ENCODE measurements at regions not wholly inside any gene's neighbourhood (a gene's known extent, or its start where the extent isn't known, plus 50 kb on each side); places are given as distances from the start of the nearest gene placed in this dataset.
A peak's percentile ranks its signal among the peaks of the same experiment; 100 is the strongest.

- Mint-ChIP-seq H3K4me1 (no peaks in the 10 kb centered on the region), H3K27me3 (peaks cover 9% of the 10 kb centered on the region), H3K4me3 (no peak overlapping the region), H3K9me3 (no peaks in the 10 kb centered on the region), H3K27ac (ENCODE audit: low read depth) (no peak overlapping the region), H3K36me3 (ENCODE audit: insufficient read depth) (no peaks in the 10 kb centered on the region)
- no peak for DNase-seq (ENCODE audit: low spot score in 2 of 2)
- no peak for ATAC-seq (replicated peaks; ENCODE audit: extremely low read depth, poor library complexity, severe bottlenecking)
These were observed 436.7 kb downstream of the DAD1 start for GRCh38 chr14:22152161-22152870.

DNA sequence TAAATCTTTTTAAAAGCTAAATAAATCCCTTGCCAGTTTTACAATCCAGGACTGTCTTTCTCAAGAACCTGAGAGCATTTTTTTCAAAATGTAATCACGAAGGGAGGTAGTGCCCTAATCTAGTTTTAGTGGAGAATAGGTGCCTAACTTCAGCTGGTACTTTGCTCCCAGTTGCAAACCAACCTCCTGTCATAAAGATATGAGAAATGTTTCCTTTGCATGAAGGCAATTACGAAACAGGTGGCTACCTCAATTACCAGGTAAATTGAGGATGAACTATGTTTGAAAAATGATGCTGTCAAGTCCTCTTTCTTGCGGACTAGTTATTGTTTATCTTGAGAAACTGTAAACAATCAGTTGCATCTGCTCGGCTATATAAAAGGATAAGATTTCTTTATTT lies 437.9 kb downstream of the DAD1 start:
- no peak overlapping the region for H3K4me3 Mint-ChIP-seq
- no peak overlapping the region for H3K27ac Mint-ChIP-seq (ENCODE audit: low read depth)
- no peaks in the 10 kb centered on the region for H3K9me3 Mint-ChIP-seq
- H3K27me3 Mint-ChIP-seq = peaks cover 9% of the 10 kb centered on the region
- no peak for ATAC-seq (replicated peaks; ENCODE audit: extremely low read depth, poor library complexity, severe bottlenecking)
- no peaks in the 10 kb centered on the region for H3K36me3 Mint-ChIP-seq (ENCODE audit: insufficient read depth)
- no peaks in the 10 kb centered on the region for H3K4me1 Mint-ChIP-seq
- no peak for DNase-seq (ENCODE audit: low spot score in 2 of 2)

DNA sequence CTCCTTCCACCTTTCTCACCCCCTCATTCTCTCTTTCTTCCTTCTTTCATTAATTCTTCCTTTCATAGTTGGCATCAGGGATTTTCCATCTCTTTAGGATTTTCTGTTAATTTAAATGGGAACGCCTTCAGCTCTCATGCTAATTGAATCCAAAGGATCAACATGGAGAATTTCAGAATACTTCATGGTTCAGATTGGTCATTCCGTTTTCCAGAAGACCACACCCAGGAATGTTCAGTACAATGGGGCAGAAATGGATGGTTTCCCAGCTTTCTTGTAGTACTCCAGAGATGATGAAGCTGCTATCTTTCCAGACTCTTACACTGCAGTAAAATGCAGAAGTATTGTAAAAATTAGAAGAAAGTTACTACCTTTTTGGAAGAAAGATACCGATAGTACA lies 440.0 kb downstream of the DAD1 start:
- ATAC-seq (replicated peaks; ENCODE audit: extremely low read depth, poor library complexity, severe bottlenecking) (no peak), DNase-seq (ENCODE audit: low spot score in 2 of 2) (no peak)
- H3K27ac Mint-ChIP-seq (ENCODE audit: low read depth) = no peak overlapping the region
- no peaks in the 10 kb centered on the region for H3K36me3 Mint-ChIP-seq (ENCODE audit: insufficient read depth)
- peaks cover 9% of the 10 kb centered on the region for H3K27me3 Mint-ChIP-seq
- no peaks in the 10 kb centered on the region for H3K9me3 Mint-ChIP-seq
- no peak overlapping the region for H3K4me3 Mint-ChIP-seq
- no peaks in the 10 kb centered on the region for H3K4me1 Mint-ChIP-seq

GRCh38 chr14:22147716-22148115 lies 441.3 kb downstream of the DAD1 start:
- H3K9me3 Mint-ChIP-seq = no peaks in the 10 kb centered on the region
- no peak overlapping the region for H3K27ac Mint-ChIP-seq (ENCODE audit: low read depth)
- no peak for DNase-seq (ENCODE audit: low spot score in 2 of 2)
- no peaks in the 10 kb centered on the region for H3K36me3 Mint-ChIP-seq (ENCODE audit: insufficient read depth)
- H3K4me3 Mint-ChIP-seq = peak overlapping the region; percentile 36
- H3K4me1 Mint-ChIP-seq = no peaks in the 10 kb centered on the region
- H3K27me3 Mint-ChIP-seq = peaks cover 7% of the 10 kb centered on the region
- ATAC-seq (replicated peaks; ENCODE audit: extremely low read depth, poor library complexity, severe bottlenecking) = no peak

DNA sequence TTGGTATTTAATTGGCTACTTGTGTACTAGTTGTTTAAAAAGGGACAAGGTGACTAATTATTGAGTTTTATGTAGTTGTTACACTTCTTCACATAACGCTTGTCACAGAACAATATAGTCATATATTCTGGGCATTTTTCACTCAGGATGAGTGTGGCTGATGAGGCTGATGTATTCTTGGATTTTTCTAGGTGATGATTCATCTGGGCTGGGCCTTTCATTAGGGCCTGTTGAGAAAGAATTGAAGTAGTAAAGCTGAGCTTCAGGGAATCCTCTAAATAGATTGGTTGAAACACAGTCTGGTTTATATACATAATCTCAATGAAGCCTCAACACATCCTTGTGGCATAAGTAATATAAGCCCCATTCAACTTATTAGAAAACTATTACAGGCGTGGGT lies 445.7 kb downstream of the DAD1 start:
- Mint-ChIP-seq H3K9me3 (no peaks in the 10 kb centered on the region), H3K36me3 (ENCODE audit: insufficient read depth) (no peaks in the 10 kb centered on the region), H3K4me1 (no peaks in the 10 kb centered on the region), H3K27ac (ENCODE audit: low read depth) (no peak overlapping the region), H3K4me3 (no peak overlapping the region), H3K27me3 (no peaks in the 10 kb centered on the region)
- ATAC-seq (replicated peaks; ENCODE audit: extremely low read depth, poor library complexity, severe bottlenecking) (no peak), DNase-seq (ENCODE audit: low spot score in 2 of 2) (no peak)

- H3K27me3 Mint-ChIP-seq = no peaks in the 10 kb centered on the region
- no peaks in the 10 kb centered on the region for H3K4me1 Mint-ChIP-seq
- no peaks in the 10 kb centered on the region for H3K9me3 Mint-ChIP-seq
- DNase-seq (ENCODE audit: low spot score in 2 of 2) = no peak
- no peaks in the 10 kb centered on the region for H3K36me3 Mint-ChIP-seq (ENCODE audit: insufficient read depth)
- no peak for ATAC-seq (replicated peaks; ENCODE audit: extremely low read depth, poor library complexity, severe bottlenecking)
- no peak overlapping the region for H3K4me3 Mint-ChIP-seq
- no peak overlapping the region for H3K27ac Mint-ChIP-seq (ENCODE audit: low read depth)
These were observed 448.4 kb downstream of the DAD1 start for GRCh38 chr14:22140633-22141032.

- ATAC-seq (replicated peaks; ENCODE audit: extremely low read depth, poor library complexity, severe bottlenecking) (no peak), DNase-seq (ENCODE audit: low spot score in 2 of 2) (no peak)
- peaks cover 8% of the 10 kb centered on the region for H3K27me3 Mint-ChIP-seq
- H3K4me1 Mint-ChIP-seq = no peaks in the 10 kb centered on the region
- no peaks in the 10 kb centered on the region for H3K9me3 Mint-ChIP-seq
- H3K27ac Mint-ChIP-seq (ENCODE audit: low read depth) = no peak overlapping the region
- no peak overlapping the region for H3K4me3 Mint-ChIP-seq
- H3K36me3 Mint-ChIP-seq (ENCODE audit: insufficient read depth) = no peaks in the 10 kb centered on the region
These were observed 457.1 kb downstream of the DAD1 start for GRCh38 chr14:22131749-22132476.

DNA sequence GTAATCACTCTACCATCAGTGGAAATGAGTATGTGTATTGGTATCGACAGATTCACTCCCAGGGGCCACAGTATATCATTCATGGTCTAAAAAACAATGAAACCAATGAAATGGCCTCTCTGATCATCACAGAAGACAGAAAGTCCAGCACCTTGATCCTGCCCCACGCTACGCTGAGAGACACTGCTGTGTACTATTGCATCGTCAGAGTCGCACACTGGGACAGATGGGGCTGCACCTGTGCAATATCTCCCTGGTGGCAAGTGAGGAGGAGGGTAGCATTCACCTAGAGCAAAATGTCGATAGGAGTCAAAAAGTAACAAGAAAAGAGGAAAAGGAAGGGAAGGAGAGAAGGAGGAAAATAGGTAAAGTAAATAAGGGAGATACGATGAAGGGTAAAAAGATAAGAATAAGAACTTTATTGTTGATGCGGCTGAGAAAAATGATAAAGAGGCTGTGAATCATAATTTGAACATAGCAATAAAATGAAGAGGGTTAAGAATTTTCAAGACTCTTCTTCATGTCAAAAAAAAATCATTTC lies 450.5 kb upstream of the OR4E1 start:
- peak overlapping the region; percentile 76 for H3K27ac Mint-ChIP-seq (ENCODE audit: low read depth)
- no peaks in the 10 kb centered on the region for H3K36me3 Mint-ChIP-seq (ENCODE audit: insufficient read depth)
- H3K27me3 Mint-ChIP-seq = no peaks in the 10 kb centered on the region
- peak overlapping the region; percentile 61 for H3K4me3 Mint-ChIP-seq
- no peaks in the 10 kb centered on the region for H3K9me3 Mint-ChIP-seq
- DNase-seq (ENCODE audit: low spot score in 2 of 2) (no peak), ATAC-seq (replicated peaks; ENCODE audit: extremely low read depth, poor library complexity, severe bottlenecking) (no peak)
- peaks cover 6% of the 10 kb centered on the region for H3K4me1 Mint-ChIP-seq

GRCh38 chr14:22122829-22123560 lies 449.4 kb upstream of the OR4E1 start:
- H3K27me3 Mint-ChIP-seq = no peaks in the 10 kb centered on the region
- peaks cover 6% of the 10 kb centered on the region for H3K4me1 Mint-ChIP-seq
- H3K9me3 Mint-ChIP-seq = no peaks in the 10 kb centered on the region
- H3K4me3 Mint-ChIP-seq = peak overlapping the region; percentile 61
- no peak for DNase-seq (ENCODE audit: low spot score in 2 of 2)
- no peak overlapping the region for H3K27ac Mint-ChIP-seq (ENCODE audit: low read depth)
- H3K36me3 Mint-ChIP-seq (ENCODE audit: insufficient read depth) = no peaks in the 10 kb centered on the region
- no peak for ATAC-seq (replicated peaks; ENCODE audit: extremely low read depth, poor library complexity, severe bottlenecking)

DNA sequence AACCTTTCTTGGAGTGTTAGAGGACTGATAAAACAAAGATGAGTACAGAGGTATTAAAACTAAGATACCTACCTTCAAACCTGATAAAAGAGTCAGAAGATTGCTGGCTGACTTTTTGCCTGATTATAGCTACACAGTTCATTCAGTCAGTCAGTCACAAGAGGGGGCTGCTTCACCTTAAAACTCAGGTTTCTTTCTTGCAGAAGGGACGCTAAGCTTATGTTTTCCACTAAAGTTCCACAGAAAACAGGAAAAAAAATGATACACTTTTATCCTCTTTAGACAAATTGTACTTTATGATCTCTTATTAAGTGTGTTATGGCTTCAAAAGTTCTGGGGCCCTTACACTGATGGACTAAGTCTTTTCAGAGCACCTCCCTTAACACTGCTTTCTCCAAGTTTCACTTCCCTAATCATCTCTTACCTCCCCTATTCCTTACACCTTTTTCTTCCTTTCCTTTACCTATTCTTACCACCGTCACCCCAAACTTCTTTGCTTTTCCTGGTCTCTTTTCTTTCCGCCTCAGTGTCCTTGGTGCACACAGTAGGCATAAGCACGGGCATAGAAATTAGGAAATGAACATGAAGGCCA lies 448.7 kb upstream of the OR4E1 start:
- Mint-ChIP-seq H3K4me3 (no peak overlapping the region), H3K27me3 (no peaks in the 10 kb centered on the region), H3K27ac (ENCODE audit: low read depth) (no peak overlapping the region), H3K4me1 (peaks cover 6% of the 10 kb centered on the region), H3K9me3 (no peaks in the 10 kb centered on the region), H3K36me3 (ENCODE audit: insufficient read depth) (no peaks in the 10 kb centered on the region)
- DNase-seq (ENCODE audit: low spot score in 2 of 2) (no peak), ATAC-seq (replicated peaks; ENCODE audit: extremely low read depth, poor library complexity, severe bottlenecking) (no peak)

DNA sequence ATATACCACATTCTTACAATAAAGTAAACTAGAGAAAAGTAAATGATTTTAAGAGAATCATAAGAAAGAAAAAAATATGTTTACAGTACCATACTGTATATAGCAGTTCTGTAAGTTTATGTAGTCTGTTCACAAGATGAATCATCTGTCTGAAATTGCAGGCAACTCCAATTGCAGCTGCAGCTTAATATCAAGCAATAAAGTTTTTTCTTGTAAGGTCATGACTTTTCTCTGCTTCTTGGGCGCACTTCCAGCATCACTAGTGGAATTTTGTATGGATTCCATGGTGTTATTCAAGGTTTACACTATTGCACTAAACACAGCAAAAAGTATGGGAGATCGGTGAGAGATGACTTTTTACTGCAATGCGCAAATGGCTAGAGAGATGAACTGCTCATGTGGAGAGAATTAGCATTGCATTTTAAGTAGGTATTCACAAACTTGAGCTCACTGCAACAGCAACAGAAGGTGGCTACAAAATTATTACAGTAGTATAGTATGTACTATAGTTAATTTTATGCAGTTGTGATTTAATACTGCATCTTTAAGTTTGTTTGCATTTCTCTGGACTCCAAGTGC lies 445.4 kb upstream of the OR4E1 start:
- Mint-ChIP-seq H3K9me3 (no peaks in the 10 kb centered on the region), H3K27me3 (no peaks in the 10 kb centered on the region), H3K36me3 (ENCODE audit: insufficient read depth) (no peaks in the 10 kb centered on the region), H3K4me1 (peaks cover 6% of the 10 kb centered on the region), H3K4me3 (no peak overlapping the region), H3K27ac (ENCODE audit: low read depth) (no peak overlapping the region)
- DNase-seq (ENCODE audit: low spot score in 2 of 2) (no peak), ATAC-seq (replicated peaks; ENCODE audit: extremely low read depth, poor library complexity, severe bottlenecking) (no peak)

GRCh38 chr14:22113401-22113800 lies 439.8 kb upstream of the OR4E1 start:
- no peak overlapping the region for H3K27ac Mint-ChIP-seq (ENCODE audit: low read depth)
- no peaks in the 10 kb centered on the region for H3K4me1 Mint-ChIP-seq
- ATAC-seq (replicated peaks; ENCODE audit: extremely low read depth, poor library complexity, severe bottlenecking) (no peak), DNase-seq (ENCODE audit: low spot score in 2 of 2) (no peak)
- peak overlapping the region; percentile 13 for H3K4me3 Mint-ChIP-seq
- peaks cover 7% of the 10 kb centered on the region for H3K27me3 Mint-ChIP-seq
- H3K9me3 Mint-ChIP-seq = no peaks in the 10 kb centered on the region
- no peaks in the 10 kb centered on the region for H3K36me3 Mint-ChIP-seq (ENCODE audit: insufficient read depth)

Data from central memory CD8-positive, alpha-beta T cell (primary cell).